Breast epithelium (tissue), 3 donors: ENCODE measurements at regions not wholly inside any gene's neighbourhood (a gene's known extent, or its start where the extent isn't known, plus 50 kb on each side); places are given as distances from the start of the nearest gene placed in this dataset.

ENCODE experiments used
- POLR2A ChIP-seq: fragments of 450-650 bp; IDR thresholded peaks from one replicate; pipeline ENCODE4 v1.6.1; 2016; ENCODE audit warnings: antibody characterized with exemption, mild to moderate bottlenecking, moderate library complexity
- POLR2AphosphoS5 ChIP-seq, 3 donors: sonication (generic); formaldehyde crosslinking; IDR thresholded peaks; one replicate each; pipeline ENCODE4 v1.6.1; 2017; ENCODE audit warnings: antibody characterized with exemption in 3 of 3
- TF ChIP-seq, protein P1 (sequence below), 3 donors: fragments of 450-650 bp; IDR thresholded peaks; one replicate each; pipeline ENCODE4 v1.5.1; 2016 to 2017; ENCODE audit warnings: antibody characterized with exemption in 3 of 3, mild to moderate bottlenecking in 3 of 3, moderate library complexity in 3 of 3

DNA sequence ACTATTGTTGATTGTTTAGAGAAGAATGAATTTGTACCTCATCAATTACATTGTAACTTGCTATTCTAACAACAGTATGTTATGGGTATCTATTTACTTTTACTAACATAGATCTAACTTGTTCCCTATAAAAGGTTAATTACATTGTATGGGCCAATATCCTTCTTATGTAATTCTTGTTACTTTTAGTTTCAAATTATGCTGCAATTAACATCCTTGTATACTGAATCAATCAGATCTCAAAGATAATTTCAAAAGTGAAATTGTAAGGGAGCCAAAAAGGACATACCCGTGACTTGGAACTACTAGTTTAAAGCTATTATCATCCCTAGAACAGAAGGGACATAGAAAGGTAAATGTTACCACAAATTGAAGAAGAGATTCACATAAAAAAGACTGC lies 79.9 kb upstream of the RIT2 start:
- TF ChIP-seq POLR2AphosphoS5 (IDR thresholded peaks at IDR 0.05) (no peak), POLR2A (no peak)
- TF ChIP-seq, protein P1, sequence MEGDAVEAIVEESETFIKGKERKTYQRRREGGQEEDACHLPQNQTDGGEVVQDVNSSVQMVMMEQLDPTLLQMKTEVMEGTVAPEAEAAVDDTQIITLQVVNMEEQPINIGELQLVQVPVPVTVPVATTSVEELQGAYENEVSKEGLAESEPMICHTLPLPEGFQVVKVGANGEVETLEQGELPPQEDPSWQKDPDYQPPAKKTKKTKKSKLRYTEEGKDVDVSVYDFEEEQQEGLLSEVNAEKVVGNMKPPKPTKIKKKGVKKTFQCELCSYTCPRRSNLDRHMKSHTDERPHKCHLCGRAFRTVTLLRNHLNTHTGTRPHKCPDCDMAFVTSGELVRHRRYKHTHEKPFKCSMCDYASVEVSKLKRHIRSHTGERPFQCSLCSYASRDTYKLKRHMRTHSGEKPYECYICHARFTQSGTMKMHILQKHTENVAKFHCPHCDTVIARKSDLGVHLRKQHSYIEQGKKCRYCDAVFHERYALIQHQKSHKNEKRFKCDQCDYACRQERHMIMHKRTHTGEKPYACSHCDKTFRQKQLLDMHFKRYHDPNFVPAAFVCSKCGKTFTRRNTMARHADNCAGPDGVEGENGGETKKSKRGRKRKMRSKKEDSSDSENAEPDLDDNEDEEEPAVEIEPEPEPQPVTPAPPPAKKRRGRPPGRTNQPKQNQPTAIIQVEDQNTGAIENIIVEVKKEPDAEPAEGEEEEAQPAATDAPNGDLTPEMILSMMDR (IDR thresholded peaks at IDR 0.05), result no peak
